H1 (cell line): ENCODE measurements at regions not wholly inside any gene's neighbourhood (a gene's known extent, or its start where the extent isn't known, plus 50 kb on each side); places are given as distances from the start of the nearest gene placed in this dataset.

Source experiments
- EZH2 ChIP-seq: fragments of 200-600 bp; sonication (generic); IDR thresholded peaks from 2 replicates; pipeline ENCODE4 v1.7.1; 2012; ENCODE audit warnings: low read depth, mild to moderate bottlenecking, moderate library complexity, low read length, inconsistent platforms; ENCODE audit not compliant: severe bottlenecking
- RBBP5 ChIP-seq: IDR thresholded peaks from 2 replicates; pipeline ENCODE4 v1.7.1; 2012; ENCODE audit warnings: low read depth, mild to moderate bottlenecking, inconsistent platforms, low read length, moderate library complexity, borderline replicate concordance
- RNF2 ChIP-seq: fragments of 200-900, 300-1000 bp; sonication (generic); IDR thresholded peaks from 2 replicates; pipeline ENCODE4 v1.7.1; 2016; ENCODE audit warnings: borderline replicate concordance, low read depth, mild to moderate bottlenecking, antibody characterized with exemption, low read length; ENCODE audit not compliant: poor library complexity, severe bottlenecking; ENCODE audit errors: missing control alignments

DNA sequence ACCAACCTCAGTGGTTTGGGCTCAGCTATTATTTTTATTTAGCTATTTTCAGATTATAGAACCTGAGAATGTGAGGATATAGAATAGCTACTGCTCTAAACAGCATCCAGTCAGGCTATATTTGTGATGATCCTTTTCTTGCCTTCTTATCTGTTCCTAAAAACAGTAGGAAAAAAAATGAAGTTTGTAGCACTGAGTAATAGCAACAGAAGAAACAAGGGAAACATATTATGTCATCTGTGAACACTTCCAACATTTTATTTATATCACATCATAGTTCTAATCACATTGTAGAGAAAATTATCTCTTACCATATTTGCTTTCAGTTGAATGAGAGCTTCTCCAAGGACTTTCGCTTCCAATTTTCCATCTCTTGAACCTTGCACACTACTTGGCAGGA, 229.6 kb upstream of the PTPRZ1 start (continued):
- TF ChIP-seq EZH2, result no peak
- TF ChIP-seq RNF2, result no peak
- no peak for TF ChIP-seq RBBP5
